Activated naive CD8-positive, alpha-beta T cell treated with anti-CD3 and anti-CD28 coated beads, Interleukin-2, amount 10 ng/mL, durations not matched to agents 7 days and 5 days (primary cell): ENCODE measurements at regions not wholly inside any gene's neighbourhood (a gene's known extent, or its start where the extent isn't known, plus 50 kb on each side); places are given as distances from the start of the nearest gene placed in this dataset.
"Not testable (repeated sequence)": the region's sequence is repeated elsewhere in the genome, so short reads cannot be mapped to it uniquely, and the experiment has no call there.

Experiments
- ATAC-seq: fragments of 150-1000 bp; cut with Tn5 transposase; one replicate; pipeline ENCODE4 v1.10.0; 2021; ENCODE audit warnings: low read depth, moderate library complexity
- POLR2A ChIA-PET: fragments of 350-600 bp; sonication (Branson Sonifier 250); formaldehyde crosslinking; loops from one replicate; lab custom pipeline; 2021; ENCODE audit warnings: antibody characterized with exemption; lab: Charles Lee
- DNase-seq: peaks from one replicate; pipeline ENCODE4 v3.0.0; 2021
- H3K27ac Mint-ChIP-seq: one replicate; pipeline ENCODE4 v1.8.0; 2022; ENCODE audit warnings: mild to moderate bottlenecking, mixed read lengths
- H3K27me3 Mint-ChIP-seq: one replicate; pipeline ENCODE4 v1.8.0; 2022; ENCODE audit warnings: mild to moderate bottlenecking, moderate library complexity, mixed read lengths
- H3K36me3 Mint-ChIP-seq: one replicate; pipeline ENCODE4 v1.8.0; 2021; ENCODE audit warnings: mild to moderate bottlenecking, mixed read lengths
- H3K4me1 Mint-ChIP-seq: one replicate; pipeline ENCODE4 v1.8.0; 2021; ENCODE audit warnings: mixed read lengths
- H3K4me3 Mint-ChIP-seq: one replicate; pipeline ENCODE4 v1.8.0; 2022; ENCODE audit warnings: mild to moderate bottlenecking, moderate library complexity, mixed read lengths
- H3K9me3 Mint-ChIP-seq: one replicate; pipeline ENCODE4 v1.8.0; 2021; ENCODE audit warnings: mixed read lengths

DNA sequence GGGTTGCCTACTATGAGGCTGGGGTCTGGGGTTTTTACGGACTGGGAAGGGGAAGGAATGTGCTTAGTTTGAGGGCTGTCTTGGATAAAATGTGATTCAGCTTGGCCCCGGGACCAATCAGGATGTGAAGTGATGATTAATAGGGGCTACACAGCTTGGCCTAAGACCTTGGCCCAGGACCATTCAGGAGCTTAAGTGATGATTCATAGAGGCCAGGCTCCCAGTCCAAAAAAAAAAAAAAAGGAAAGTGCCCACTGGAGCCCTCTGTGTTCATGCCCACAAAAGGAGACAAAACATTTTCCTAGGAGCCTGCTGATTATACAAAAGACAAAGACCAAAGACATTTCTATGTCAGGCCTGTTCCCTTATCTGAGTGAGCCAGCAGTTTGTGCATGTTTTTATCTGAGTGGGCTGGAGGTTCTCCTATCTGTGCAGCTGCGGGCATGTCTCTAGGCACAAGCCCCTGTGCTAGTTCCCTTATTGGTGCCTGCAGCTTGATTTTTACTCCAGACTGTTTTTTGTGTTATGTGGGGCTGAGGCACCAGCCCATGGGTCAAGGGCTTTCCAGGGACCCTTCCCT is 898.2 kb upstream of the GOT2 start:
- POLR2A ChIA-PET = interaction anchor here (0.7 kb wide), 1 partner anchor 148 kb away, joined by 4 read pairs; no protein-coding TSS in a partner anchor
- Mint-ChIP-seq H3K27me3 (no peaks in the 10 kb centered on the region), H3K4me1 (no peaks in the 10 kb centered on the region), H3K4me3 (no peak overlapping the region), H3K9me3 (peaks cover 5% of the 10 kb centered on the region), H3K27ac (no peak overlapping the region), H3K36me3 (no peaks in the 10 kb centered on the region)
- no peak for DNase-seq
- no peak for ATAC-seq

DNA sequence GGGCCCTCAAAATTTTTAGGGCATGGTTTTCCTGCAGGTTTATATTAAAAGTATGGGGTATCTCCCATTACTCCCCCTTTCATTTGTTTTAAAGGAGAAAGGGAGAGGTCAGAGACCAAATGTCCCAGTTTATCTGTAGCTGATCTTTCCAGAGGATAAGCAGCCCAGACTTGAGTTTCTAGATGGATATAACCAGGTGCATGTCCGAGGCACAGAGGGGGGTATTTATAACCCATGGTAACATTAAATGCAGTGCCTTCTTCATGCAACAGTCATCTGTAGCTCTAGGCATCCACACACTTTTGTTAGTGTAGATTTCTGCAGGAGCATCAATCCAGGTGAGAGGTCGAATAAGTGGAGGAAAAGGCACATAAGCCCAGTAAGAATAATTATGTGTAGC is 890.3 kb upstream of the GOT2 start:
- H3K27me3 Mint-ChIP-seq, POLR2A ChIA-PET, H3K9me3 Mint-ChIP-seq, ATAC-seq, H3K36me3 Mint-ChIP-seq, H3K4me1 Mint-ChIP-seq, DNase-seq, H3K27ac Mint-ChIP-seq, H3K4me3 Mint-ChIP-seq: not testable (repeated sequence)

DNA sequence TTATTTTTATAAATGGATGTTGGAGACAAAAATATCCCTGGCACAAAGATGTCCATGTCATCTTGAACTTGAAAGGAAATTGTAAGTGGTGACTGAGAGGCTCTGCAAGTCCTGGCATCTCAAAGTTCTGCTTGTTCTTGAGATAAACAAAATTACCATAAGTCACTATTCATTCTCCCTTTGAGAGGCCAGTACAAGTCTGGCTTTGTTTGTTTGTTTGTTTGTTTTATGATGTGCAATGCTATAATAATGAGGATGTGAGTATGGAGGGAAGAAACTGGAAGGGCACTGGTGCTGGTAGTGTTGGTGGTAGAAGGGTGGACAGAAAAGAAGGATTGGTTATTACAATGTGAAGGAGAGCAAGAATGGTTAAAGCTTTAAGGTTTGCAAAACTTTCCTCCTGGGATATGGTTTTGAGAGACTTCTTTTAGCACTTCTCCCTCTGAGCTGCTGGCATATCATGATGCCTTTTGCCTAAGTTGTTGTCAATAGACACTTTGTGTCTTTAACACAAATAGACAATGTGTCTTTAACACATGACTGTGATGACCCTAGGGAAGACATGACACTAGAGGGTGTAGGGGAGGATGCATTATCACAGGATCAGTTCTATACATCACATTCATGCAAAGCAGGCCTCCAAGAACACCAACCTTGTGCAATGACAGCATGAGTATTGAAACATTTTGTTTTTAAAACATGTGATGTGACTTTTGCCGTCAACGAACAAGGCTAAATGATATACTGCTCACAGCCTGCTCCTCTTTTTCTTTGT is 880.5 kb upstream of the GOT2 start:
- no peaks in the 10 kb centered on the region for H3K9me3 Mint-ChIP-seq
- ATAC-seq = no peak

DNA sequence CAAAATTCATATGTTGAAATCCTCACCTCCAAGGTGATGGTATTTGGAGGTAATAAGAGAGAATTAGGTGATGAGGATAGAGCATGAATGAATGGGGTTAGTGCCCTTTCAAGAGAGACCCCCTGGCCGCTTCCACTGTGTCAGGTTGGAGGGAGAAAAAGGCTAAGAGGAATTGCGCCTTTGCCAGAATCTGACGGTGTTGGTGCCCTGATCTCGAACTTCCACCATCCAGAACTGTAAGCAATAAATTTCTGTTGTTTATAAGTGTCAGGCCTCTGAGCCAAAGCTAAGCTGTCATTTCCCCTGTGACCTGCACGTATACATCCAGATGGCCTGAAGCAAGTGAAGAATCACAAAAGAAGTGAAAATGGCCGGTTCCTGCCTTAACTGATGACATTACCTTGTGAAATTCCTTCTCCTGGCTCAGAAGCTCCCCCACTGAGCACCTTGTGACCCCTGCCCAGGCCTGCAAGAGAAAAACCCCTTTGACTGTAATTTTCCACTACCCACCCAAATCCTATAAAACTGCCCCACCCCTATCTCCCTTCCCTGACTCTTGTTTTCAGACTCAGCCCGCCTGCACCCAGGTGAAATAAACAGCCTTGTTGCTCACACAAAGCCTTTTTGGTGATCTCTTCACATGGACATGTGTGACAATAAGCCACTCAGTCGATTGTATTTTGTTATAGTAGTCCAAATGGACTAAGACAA is 878.9 kb upstream of the GOT2 start:
- DNase-seq, H3K27me3 Mint-ChIP-seq, H3K4me3 Mint-ChIP-seq, H3K27ac Mint-ChIP-seq, H3K4me1 Mint-ChIP-seq, ATAC-seq, H3K36me3 Mint-ChIP-seq, POLR2A ChIA-PET, H3K9me3 Mint-ChIP-seq: not testable (repeated sequence)

More for the DNA sequence above, 880.5 kb upstream of the GOT2 start:
- H3K27me3 Mint-ChIP-seq = no peaks in the 10 kb centered on the region
- POLR2A ChIA-PET = no interaction called here
- H3K27ac Mint-ChIP-seq = no peak overlapping the region
- no peaks in the 10 kb centered on the region for H3K4me1 Mint-ChIP-seq
- no peak for DNase-seq
- H3K36me3 Mint-ChIP-seq = no peaks in the 10 kb centered on the region
- no peak overlapping the region for H3K4me3 Mint-ChIP-seq

DNA sequence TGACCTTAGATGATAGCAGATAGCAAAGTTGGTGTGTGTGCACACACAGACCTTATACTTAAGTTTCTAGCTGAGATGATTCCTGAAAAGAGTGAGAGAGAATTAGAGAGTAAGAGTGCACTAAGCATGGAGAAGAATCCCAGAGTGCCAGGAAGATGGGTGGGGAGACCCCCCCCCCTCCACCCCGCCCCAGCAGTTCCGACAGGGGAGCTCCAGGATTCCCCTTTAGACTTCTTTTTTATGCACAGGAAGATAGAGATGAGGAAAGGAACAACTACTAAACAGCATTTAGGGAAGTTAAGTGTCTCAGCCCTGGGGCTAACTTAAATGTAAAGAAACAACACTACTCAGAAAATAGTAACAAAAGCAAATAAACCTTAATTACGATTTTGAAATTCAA is 878.0 kb upstream of the GOT2 start:
- H3K27ac Mint-ChIP-seq = no peak overlapping the region
- H3K27me3 Mint-ChIP-seq = no peaks in the 10 kb centered on the region
- no peaks in the 10 kb centered on the region for H3K36me3 Mint-ChIP-seq
- no peak overlapping the region for H3K4me3 Mint-ChIP-seq
- ATAC-seq (no peak), DNase-seq (no peak)
- POLR2A ChIA-PET = no interaction called here
- no peaks in the 10 kb centered on the region for H3K4me1 Mint-ChIP-seq
- H3K9me3 Mint-ChIP-seq = peaks cover 2% of the 10 kb centered on the region

DNA sequence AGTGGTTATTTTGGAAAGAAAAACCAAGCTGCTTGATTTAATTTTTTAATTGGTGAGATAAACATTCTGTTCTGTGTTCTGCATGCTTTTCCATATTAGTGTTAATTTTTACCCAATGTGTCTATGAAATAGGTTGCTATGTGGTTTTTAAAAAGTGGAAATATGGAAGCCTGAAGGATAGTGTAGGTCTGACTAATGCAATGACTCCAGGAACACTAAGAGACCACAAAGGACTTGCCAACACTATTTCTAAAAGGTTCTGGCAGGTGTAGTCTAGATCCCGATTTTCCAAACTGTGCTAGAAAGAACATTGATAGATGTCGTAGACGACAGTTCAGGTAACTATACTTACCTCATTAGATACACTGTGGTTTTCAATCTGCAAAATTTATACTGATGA is 877.4 kb upstream of the GOT2 start:
- Mint-ChIP-seq H3K4me1 (no peaks in the 10 kb centered on the region), H3K36me3 (no peaks in the 10 kb centered on the region), H3K4me3 (no peak overlapping the region), H3K27ac (no peak overlapping the region), H3K27me3 (no peaks in the 10 kb centered on the region), H3K9me3 (peaks cover 2% of the 10 kb centered on the region)
- DNase-seq (no peak), ATAC-seq (no peak)
- POLR2A ChIA-PET = no interaction called here

DNA sequence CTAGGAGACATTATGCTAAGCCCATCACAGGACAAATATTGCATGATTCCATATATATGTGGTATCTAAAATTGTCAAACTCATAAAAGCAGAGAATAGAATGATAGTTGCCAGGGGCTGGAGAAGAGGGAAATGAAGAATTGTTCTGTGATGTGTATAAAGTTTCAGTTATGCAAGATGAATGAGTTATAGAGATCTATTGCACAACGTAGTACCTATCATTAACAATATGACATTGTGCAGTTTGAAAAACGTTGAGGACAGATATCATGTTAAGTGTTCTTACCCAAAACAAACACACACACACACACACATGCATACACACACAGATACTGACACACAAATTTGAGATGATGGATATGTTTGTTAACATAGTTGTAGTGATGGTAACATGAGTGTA is 871.6 kb upstream of the GOT2 start:
- H3K9me3 Mint-ChIP-seq = peaks cover 2% of the 10 kb centered on the region
- no peak overlapping the region for H3K27ac Mint-ChIP-seq
- H3K4me1 Mint-ChIP-seq = no peaks in the 10 kb centered on the region
- H3K27me3 Mint-ChIP-seq = no peaks in the 10 kb centered on the region
- H3K4me3 Mint-ChIP-seq = no peak overlapping the region
- POLR2A ChIA-PET = no interaction called here
- ATAC-seq (no peak), DNase-seq (no peak)
- no peaks in the 10 kb centered on the region for H3K36me3 Mint-ChIP-seq

DNA sequence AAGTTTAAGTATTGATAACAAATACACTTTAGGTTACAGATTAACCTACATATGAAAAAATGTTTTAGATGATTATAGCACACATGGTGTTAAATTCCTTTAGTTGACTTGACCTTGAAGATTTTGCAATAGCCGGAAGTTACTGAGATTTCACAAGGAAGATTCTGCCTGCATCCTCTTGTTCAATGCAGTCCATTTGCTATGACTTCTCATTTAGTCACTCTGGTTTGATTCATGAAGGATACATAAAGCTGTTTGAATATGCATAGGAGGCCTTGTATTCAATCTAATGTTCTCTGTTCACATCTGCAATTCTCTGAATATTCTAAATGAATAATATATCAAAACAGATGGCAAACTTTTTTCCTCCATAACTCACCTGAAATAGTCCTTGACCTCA is 870.2 kb upstream of the GOT2 start:
- no peaks in the 10 kb centered on the region for H3K27me3 Mint-ChIP-seq
- no peaks in the 10 kb centered on the region for H3K36me3 Mint-ChIP-seq
- no peak for ATAC-seq
- H3K4me3 Mint-ChIP-seq = no peak overlapping the region
- H3K9me3 Mint-ChIP-seq = peaks cover 2% of the 10 kb centered on the region
- no peak overlapping the region for H3K27ac Mint-ChIP-seq
- no peaks in the 10 kb centered on the region for H3K4me1 Mint-ChIP-seq
- no peak for DNase-seq
- POLR2A ChIA-PET = no interaction called here

DNA sequence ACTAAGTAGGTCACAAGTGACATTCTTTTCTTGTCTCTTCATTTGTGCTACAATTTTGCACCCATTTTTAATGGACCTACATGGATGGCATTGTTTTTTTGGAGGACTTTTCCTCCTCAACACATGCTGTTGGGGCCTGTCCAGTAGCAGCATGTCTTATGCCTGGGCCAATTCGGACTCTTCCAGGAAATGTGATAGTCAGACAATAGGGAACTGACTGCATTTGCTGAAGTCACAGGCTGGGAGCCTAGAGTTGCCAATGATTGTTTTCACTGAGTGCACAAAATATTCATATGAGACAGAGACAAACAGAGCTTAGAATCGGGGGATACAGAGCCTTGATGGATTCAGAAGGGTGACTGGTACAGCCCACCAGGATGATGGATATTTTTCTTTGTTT is 867.3 kb upstream of the GOT2 start:
- Mint-ChIP-seq H3K27ac (no peak overlapping the region), H3K4me1 (no peaks in the 10 kb centered on the region), H3K9me3 (no peaks in the 10 kb centered on the region), H3K36me3 (no peaks in the 10 kb centered on the region), H3K27me3 (no peaks in the 10 kb centered on the region), H3K4me3 (no peak overlapping the region)
- ATAC-seq (no peak), DNase-seq (no peak)
- POLR2A ChIA-PET = no interaction called here

DNA sequence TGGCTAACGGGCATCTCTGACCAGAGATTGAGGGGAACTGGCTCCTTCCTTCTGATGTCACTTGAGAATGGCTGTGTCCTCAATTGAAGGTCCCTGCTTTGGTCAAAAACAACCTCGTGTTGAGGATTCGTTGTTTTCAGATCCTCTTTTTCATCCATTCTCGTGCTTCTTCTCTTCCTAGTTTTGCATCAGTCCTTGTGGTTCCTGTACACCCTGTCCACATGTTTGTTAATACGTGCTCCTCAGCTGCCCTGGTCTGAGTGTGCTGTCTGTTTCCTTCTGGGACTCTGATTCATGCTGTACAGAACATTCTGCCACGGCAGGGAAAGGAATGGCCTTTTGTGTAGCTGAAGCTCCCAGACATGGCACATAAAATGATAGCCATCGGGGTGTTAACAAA is 863.2 kb upstream of the GOT2 start:
- no peak for ATAC-seq
- POLR2A ChIA-PET = no interaction called here

DNA sequence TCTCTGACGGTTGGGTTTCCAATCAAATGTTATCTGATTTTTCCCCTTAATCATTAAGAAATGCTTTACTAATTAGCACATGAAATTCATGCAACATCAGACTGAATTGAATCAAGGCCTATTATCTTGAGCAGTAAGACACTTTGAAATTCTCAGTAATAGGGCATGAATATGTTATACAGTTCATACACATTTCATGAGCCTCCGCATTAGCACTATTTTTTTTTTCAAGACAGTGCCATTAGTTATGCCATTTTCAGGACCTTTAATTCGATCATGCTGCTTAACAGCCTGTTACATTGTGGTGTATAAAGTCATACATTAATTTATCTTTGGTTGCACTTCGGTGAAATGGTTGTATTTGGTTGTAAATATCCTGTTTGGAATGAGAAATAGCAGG is 862.6 kb upstream of the GOT2 start:
- no peak for ATAC-seq
- no peaks in the 10 kb centered on the region for H3K27me3 Mint-ChIP-seq
- H3K9me3 Mint-ChIP-seq = no peaks in the 10 kb centered on the region
- no peak overlapping the region for H3K4me3 Mint-ChIP-seq
- no peaks in the 10 kb centered on the region for H3K36me3 Mint-ChIP-seq
- no peaks in the 10 kb centered on the region for H3K4me1 Mint-ChIP-seq
- DNase-seq = no peak
- POLR2A ChIA-PET = no interaction called here
- H3K27ac Mint-ChIP-seq = no peak overlapping the region

More for the DNA sequence above, 863.2 kb upstream of the GOT2 start:
- DNase-seq = no peak
- H3K27me3 Mint-ChIP-seq = no peaks in the 10 kb centered on the region
- no peak overlapping the region for H3K4me3 Mint-ChIP-seq
- no peak overlapping the region for H3K27ac Mint-ChIP-seq
- no peaks in the 10 kb centered on the region for H3K4me1 Mint-ChIP-seq
- H3K9me3 Mint-ChIP-seq = no peaks in the 10 kb centered on the region
- no peaks in the 10 kb centered on the region for H3K36me3 Mint-ChIP-seq

DNA sequence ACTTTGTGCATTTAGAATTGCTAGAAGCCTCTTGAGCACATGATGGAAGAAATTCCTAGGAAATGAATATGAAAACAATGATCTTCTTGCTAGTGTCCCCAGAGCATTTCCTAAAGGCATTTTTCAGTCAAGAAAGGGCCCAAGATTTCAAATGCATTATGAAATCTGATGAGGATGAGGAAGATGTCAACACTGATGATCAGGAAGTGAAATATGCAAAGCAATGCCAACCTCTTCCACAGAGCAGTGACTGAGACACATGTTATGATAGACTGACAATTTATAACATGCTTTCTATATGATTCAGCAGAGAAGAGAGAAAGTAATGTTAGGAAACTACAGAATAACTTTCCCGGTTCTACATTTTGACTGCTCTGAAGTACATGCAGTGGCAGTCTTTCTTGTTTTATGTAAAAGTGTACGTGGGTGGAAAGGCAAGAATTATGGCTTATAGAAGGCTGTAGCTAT is 859.1 kb upstream of the GOT2 start:
- Mint-ChIP-seq H3K27me3 (no peaks in the 10 kb centered on the region), H3K4me3 (no peak overlapping the region), H3K27ac (no peak overlapping the region), H3K9me3 (no peaks in the 10 kb centered on the region), H3K36me3 (no peaks in the 10 kb centered on the region), H3K4me1 (no peaks in the 10 kb centered on the region)
- DNase-seq (no peak), ATAC-seq (no peak)
- POLR2A ChIA-PET = no interaction called here

DNA sequence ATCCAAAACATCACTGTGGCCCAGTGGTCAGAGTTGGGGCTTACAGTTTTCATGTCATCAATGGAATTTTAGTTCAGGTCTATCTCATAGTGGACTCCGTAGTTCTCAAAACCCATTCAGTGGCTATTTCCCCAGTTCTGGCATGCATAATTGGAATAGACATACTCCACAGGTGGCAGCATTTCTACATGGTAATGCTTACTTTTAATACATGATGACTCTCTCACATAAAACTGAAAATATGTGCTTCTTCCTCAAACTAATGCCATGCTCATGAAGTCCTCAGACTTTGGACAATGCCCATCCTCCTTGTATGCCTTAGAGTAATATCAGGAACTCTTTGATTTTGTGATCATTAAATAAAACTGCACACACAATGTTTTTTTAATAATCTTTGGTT is 857.4 kb upstream of the GOT2 start:
- no peaks in the 10 kb centered on the region for H3K4me1 Mint-ChIP-seq
- H3K9me3 Mint-ChIP-seq = no peaks in the 10 kb centered on the region
- DNase-seq = no peak
- POLR2A ChIA-PET = no interaction called here
- H3K36me3 Mint-ChIP-seq = no peaks in the 10 kb centered on the region
- no peaks in the 10 kb centered on the region for H3K27me3 Mint-ChIP-seq
- H3K4me3 Mint-ChIP-seq = no peak overlapping the region
- H3K27ac Mint-ChIP-seq = no peak overlapping the region
- ATAC-seq = no peak

DNA sequence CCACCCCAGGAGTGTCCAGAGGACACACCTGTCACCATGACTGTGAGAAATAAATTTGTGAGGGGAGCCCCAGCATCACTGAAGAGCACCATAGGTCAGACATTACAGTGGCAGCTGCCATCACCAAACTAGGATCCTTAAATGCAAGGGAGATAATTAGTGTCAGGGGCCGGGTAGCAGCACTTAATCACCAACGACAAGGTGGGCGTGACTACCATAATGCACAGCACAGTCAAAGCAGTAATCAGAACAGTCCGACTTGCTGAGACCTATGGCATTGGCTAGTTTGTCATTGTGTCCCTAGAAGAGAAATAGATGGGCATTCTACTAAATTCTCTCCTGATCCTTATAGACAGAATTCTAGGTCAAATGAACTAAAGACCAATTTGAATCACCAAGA is 856.7 kb upstream of the GOT2 start:
- Mint-ChIP-seq H3K4me1 (no peaks in the 10 kb centered on the region), H3K27ac (no peak overlapping the region), H3K36me3 (no peaks in the 10 kb centered on the region), H3K4me3 (no peak overlapping the region), H3K27me3 (no peaks in the 10 kb centered on the region), H3K9me3 (no peaks in the 10 kb centered on the region)
- POLR2A ChIA-PET = no interaction called here
- DNase-seq = no peak
- no peak for ATAC-seq
